WTC11 (cell line): ENCODE measurements at regions not wholly inside any gene's neighbourhood (a gene's known extent, or its start where the extent isn't known, plus 50 kb on each side); places are given as distances from the start of the nearest gene placed in this dataset.

Source experiments
- ATAC-seq: fragments of 200-7000 bp; cut with Tn5 transposase; 2 replicates; pipeline ENCODE4 v1.10.0; 2021; ENCODE audit warnings: mild to moderate bottlenecking, moderate library complexity
- CTCF ChIA-PET: fragments of 300-600 bp; sonication (Branson Sonifier 250); formaldehyde crosslinking; loops from one replicate; lab custom pipeline; 2021; ENCODE audit warnings: antibody characterized with exemption; lab: Charles Lee
- POLR2A ChIA-PET: fragments of 350-600 bp; sonication (Branson Sonifier 250); formaldehyde crosslinking; loops from one replicate; lab custom pipeline; 2021; ENCODE audit warnings: antibody characterized with exemption; lab: Charles Lee
- DNase-seq: peaks from one replicate; pipeline ENCODE4 v3.0.0; 2021; ENCODE audit warnings: low spot score
- H3K27ac Mint-ChIP-seq: 2 replicates; pipeline ENCODE4 v1.8.0; 2021; ENCODE audit warnings: mixed read lengths
- H3K27me3 Mint-ChIP-seq: 2 replicates; pipeline ENCODE4 v1.8.0; 2021; ENCODE audit warnings: low read depth, mild to moderate bottlenecking, moderate library complexity, mixed read lengths
- H3K36me3 Mint-ChIP-seq: 2 replicates; pipeline ENCODE4 v1.8.0; 2021; ENCODE audit warnings: mixed read lengths
- H3K4me1 Mint-ChIP-seq: 2 replicates; pipeline ENCODE4 v1.8.0; 2022; ENCODE audit warnings: mixed read lengths
- H3K4me3 Mint-ChIP-seq: 2 replicates; pipeline ENCODE4 v1.8.0; 2021; ENCODE audit warnings: mild to moderate bottlenecking, moderate library complexity, mixed read lengths
- H3K9me3 Mint-ChIP-seq: 2 replicates; pipeline ENCODE4 v1.8.0; 2021; ENCODE audit warnings: mixed read lengths
- CBFB ChIP-seq: sonication (generic); formaldehyde crosslinking; IDR thresholded peaks from 2 replicates; pipeline ENCODE4 v1.8.1; 2022; ENCODE audit warnings: mild to moderate bottlenecking, low read depth, missing genetic modification reagents
- EMX1 ChIP-seq: fragments of 250-450 bp; sonication (Bioruptor Pico); IDR thresholded peaks from 2 replicates; pipeline ENCODE4 v1.8.0; 2021; ENCODE audit warnings: mild to moderate bottlenecking
- SOX15 ChIP-seq: fragments of 250-450 bp; sonication (Bioruptor Pico); IDR thresholded peaks from 2 replicates; pipeline ENCODE4 v1.9.0; 2021; ENCODE audit warnings: mild to moderate bottlenecking
- ZBTB43 ChIP-seq: sonication (generic); formaldehyde crosslinking; IDR thresholded peaks from 2 replicates; pipeline ENCODE4 v1.8.1; 2023; ENCODE audit warnings: mild to moderate bottlenecking, missing genetic modification reagents
- ZNF138 ChIP-seq: sonication (generic); formaldehyde crosslinking; conservative IDR thresholded peaks from 2 replicates; pipeline ENCODE4 v1.8.1; 2022; ENCODE audit warnings: mild to moderate bottlenecking, moderate library complexity, missing genetic modification reagents
- ZNF263 ChIP-seq: sonication (generic); formaldehyde crosslinking; IDR thresholded peaks from 2 replicates; pipeline ENCODE4 v1.8.1; 2022; ENCODE audit warnings: low read depth, mild to moderate bottlenecking, moderate library complexity, missing genetic modification reagents
- ZNF423 ChIP-seq: fragments of 250-450 bp; sonication (Bioruptor Pico); IDR thresholded peaks from 2 replicates; pipeline ENCODE4 v2.1.2; 2022; ENCODE audit warnings: mild to moderate bottlenecking, moderate library complexity
- TF ChIP-seq, protein P1 (sequence below): sonication (generic); formaldehyde crosslinking; IDR thresholded peaks from 2 replicates; pipeline ENCODE4 v1.8.0; 2023; ENCODE audit warnings: missing genetic modification reagents, mild to moderate bottlenecking, borderline replicate concordance
- TF ChIP-seq, protein P2 (sequence below): sonication (generic); formaldehyde crosslinking; IDR thresholded peaks from 2 replicates; pipeline ENCODE4 v1.8.0; 2022; ENCODE audit warnings: mild to moderate bottlenecking, missing genetic modification reagents
- TF ChIP-seq, protein P3 (sequence below): sonication (generic); formaldehyde crosslinking; IDR thresholded peaks from 2 replicates; pipeline ENCODE4 v1.8.1; 2023; ENCODE audit warnings: mild to moderate bottlenecking, missing genetic modification reagents, borderline replicate concordance
- TF ChIP-seq, protein P4 (sequence below): fragments of 250-450 bp; sonication (Bioruptor Pico); IDR thresholded peaks from 2 replicates; pipeline ENCODE4 v1.9.0; 2021; ENCODE audit warnings: mild to moderate bottlenecking
- TF ChIP-seq, protein P5 (sequence below): fragments of 200-600 bp; IDR thresholded peaks from 2 replicates; pipeline ENCODE4 v1.8.0; 2022; ENCODE audit warnings: antibody characterized with exemption
- TF ChIP-seq, protein P6 (sequence below): fragments of 250-450 bp; sonication (Bioruptor Pico); IDR thresholded peaks from 2 replicates; pipeline ENCODE4 v1.9.0; 2021; ENCODE audit warnings: moderate library complexity, mild to moderate bottlenecking, inconsistent platforms, borderline replicate concordance

DNA sequence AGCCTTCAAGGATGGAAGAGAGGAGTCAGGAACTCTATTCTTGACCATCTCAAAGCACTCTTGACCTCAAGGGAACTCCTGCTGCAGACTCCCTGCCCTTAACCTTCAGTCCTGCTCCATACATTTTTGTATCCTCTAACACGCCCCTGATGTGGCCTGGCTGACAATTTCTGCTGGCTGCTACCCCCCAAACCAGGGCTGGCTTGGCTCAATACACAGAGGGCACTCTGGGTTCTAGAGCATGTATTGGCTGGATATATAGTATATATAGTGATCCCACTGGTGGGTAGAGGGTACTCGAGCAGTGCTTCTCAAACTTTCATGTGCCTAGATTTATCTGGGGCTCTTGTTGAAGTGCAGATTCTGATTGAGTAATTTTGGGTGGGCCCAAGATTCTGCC is 101.9 kb downstream of the SMIM20 start:
- no peak overlapping the region for H3K27ac Mint-ChIP-seq
- TF ChIP-seq, protein P1, sequence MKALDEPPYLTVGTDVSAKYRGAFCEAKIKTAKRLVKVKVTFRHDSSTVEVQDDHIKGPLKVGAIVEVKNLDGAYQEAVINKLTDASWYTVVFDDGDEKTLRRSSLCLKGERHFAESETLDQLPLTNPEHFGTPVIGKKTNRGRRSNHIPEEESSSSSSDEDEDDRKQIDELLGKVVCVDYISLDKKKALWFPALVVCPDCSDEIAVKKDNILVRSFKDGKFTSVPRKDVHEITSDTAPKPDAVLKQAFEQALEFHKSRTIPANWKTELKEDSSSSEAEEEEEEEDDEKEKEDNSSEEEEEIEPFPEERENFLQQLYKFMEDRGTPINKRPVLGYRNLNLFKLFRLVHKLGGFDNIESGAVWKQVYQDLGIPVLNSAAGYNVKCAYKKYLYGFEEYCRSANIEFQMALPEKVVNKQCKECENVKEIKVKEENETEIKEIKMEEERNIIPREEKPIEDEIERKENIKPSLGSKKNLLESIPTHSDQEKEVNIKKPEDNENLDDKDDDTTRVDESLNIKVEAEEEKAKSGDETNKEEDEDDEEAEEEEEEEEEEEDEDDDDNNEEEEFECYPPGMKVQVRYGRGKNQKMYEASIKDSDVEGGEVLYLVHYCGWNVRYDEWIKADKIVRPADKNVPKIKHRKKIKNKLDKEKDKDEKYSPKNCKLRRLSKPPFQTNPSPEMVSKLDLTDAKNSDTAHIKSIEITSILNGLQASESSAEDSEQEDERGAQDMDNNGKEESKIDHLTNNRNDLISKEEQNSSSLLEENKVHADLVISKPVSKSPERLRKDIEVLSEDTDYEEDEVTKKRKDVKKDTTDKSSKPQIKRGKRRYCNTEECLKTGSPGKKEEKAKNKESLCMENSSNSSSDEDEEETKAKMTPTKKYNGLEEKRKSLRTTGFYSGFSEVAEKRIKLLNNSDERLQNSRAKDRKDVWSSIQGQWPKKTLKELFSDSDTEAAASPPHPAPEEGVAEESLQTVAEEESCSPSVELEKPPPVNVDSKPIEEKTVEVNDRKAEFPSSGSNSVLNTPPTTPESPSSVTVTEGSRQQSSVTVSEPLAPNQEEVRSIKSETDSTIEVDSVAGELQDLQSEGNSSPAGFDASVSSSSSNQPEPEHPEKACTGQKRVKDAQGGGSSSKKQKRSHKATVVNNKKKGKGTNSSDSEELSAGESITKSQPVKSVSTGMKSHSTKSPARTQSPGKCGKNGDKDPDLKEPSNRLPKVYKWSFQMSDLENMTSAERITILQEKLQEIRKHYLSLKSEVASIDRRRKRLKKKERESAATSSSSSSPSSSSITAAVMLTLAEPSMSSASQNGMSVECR (CRISPR knock-in tag): no peak
- TF ChIP-seq, protein P2, sequence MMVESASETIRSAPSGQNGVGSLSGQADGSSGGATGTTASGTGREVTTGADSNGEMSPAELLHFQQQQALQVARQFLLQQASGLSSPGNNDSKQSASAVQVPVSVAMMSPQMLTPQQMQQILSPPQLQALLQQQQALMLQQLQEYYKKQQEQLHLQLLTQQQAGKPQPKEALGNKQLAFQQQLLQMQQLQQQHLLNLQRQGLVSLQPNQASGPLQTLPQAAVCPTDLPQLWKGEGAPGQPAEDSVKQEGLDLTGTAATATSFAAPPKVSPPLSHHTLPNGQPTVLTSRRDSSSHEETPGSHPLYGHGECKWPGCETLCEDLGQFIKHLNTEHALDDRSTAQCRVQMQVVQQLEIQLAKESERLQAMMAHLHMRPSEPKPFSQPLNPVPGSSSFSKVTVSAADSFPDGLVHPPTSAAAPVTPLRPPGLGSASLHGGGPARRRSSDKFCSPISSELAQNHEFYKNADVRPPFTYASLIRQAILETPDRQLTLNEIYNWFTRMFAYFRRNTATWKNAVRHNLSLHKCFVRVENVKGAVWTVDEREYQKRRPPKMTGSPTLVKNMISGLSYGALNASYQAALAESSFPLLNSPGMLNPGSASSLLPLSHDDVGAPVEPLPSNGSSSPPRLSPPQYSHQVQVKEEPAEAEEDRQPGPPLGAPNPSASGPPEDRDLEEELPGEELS (CRISPR knock-in tag): no peak
- no peak for TF ChIP-seq EMX1 (CRISPR knock-in tag)
- TF ChIP-seq ZBTB43 (CRISPR knock-in tag): no peak
- no peak for TF ChIP-seq ZNF138 (CRISPR knock-in tag)
- TF ChIP-seq CBFB (CRISPR knock-in tag): no peak
- TF ChIP-seq SOX15: no peak
- TF ChIP-seq ZNF423: no peak
- TF ChIP-seq, protein P3, sequence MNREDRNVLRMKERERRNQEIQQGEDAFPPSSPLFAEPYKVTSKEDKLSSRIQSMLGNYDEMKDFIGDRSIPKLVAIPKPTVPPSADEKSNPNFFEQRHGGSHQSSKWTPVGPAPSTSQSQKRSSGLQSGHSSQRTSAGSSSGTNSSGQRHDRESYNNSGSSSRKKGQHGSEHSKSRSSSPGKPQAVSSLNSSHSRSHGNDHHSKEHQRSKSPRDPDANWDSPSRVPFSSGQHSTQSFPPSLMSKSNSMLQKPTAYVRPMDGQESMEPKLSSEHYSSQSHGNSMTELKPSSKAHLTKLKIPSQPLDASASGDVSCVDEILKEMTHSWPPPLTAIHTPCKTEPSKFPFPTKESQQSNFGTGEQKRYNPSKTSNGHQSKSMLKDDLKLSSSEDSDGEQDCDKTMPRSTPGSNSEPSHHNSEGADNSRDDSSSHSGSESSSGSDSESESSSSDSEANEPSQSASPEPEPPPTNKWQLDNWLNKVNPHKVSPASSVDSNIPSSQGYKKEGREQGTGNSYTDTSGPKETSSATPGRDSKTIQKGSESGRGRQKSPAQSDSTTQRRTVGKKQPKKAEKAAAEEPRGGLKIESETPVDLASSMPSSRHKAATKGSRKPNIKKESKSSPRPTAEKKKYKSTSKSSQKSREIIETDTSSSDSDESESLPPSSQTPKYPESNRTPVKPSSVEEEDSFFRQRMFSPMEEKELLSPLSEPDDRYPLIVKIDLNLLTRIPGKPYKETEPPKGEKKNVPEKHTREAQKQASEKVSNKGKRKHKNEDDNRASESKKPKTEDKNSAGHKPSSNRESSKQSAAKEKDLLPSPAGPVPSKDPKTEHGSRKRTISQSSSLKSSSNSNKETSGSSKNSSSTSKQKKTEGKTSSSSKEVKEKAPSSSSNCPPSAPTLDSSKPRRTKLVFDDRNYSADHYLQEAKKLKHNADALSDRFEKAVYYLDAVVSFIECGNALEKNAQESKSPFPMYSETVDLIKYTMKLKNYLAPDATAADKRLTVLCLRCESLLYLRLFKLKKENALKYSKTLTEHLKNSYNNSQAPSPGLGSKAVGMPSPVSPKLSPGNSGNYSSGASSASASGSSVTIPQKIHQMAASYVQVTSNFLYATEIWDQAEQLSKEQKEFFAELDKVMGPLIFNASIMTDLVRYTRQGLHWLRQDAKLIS (CRISPR knock-in tag): no peak
- TF ChIP-seq, protein P4, sequence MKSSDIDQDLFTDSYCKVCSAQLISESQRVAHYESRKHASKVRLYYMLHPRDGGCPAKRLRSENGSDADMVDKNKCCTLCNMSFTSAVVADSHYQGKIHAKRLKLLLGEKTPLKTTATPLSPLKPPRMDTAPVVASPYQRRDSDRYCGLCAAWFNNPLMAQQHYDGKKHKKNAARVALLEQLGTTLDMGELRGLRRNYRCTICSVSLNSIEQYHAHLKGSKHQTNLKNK (CRISPR knock-in tag): no peak
- TF ChIP-seq, protein P5, sequence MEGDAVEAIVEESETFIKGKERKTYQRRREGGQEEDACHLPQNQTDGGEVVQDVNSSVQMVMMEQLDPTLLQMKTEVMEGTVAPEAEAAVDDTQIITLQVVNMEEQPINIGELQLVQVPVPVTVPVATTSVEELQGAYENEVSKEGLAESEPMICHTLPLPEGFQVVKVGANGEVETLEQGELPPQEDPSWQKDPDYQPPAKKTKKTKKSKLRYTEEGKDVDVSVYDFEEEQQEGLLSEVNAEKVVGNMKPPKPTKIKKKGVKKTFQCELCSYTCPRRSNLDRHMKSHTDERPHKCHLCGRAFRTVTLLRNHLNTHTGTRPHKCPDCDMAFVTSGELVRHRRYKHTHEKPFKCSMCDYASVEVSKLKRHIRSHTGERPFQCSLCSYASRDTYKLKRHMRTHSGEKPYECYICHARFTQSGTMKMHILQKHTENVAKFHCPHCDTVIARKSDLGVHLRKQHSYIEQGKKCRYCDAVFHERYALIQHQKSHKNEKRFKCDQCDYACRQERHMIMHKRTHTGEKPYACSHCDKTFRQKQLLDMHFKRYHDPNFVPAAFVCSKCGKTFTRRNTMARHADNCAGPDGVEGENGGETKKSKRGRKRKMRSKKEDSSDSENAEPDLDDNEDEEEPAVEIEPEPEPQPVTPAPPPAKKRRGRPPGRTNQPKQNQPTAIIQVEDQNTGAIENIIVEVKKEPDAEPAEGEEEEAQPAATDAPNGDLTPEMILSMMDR: no peak
- TF ChIP-seq, protein P6, sequence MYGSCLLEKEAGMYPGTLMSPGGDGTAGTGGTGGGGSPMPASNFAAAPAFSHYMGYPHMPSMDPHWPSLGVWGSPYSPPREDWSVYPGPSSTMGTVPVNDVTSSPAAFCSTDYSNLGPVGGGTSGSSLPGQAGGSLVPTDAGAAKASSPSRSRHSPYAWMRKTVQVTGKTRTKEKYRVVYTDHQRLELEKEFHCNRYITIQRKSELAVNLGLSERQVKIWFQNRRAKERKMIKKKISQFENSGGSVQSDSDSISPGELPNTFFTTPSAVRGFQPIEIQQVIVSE (CRISPR knock-in tag): no peak
- TF ChIP-seq ZNF263 (CRISPR knock-in tag): no peak
- H3K4me3 Mint-ChIP-seq: no peak overlapping the region
- H3K36me3 Mint-ChIP-seq: peaks cover 4% of the 10 kb centered on the region; the same call in 1 of the 2 replicates
- peaks cover 21% of the 10 kb centered on the region for H3K4me1 Mint-ChIP-seq
- peaks cover 21% of the 10 kb centered on the region for H3K9me3 Mint-ChIP-seq
- ChIA-PET POLR2A (no interaction called here), CTCF (interaction anchor here (1.1 to 1.8 kb wide), 2 partner anchors 22 to 145 kb away, joined by 3 to 8 read pairs; no protein-coding TSS in a partner anchor)
- ATAC-seq (no peak), DNase-seq (no peak)
- peaks cover 6% of the 10 kb centered on the region for H3K27me3 Mint-ChIP-seq
